Sigmoid colon (tissue), 6 donors: ENCODE measurements at regions not wholly inside any gene's neighbourhood (a gene's known extent, or its start where the extent isn't known, plus 50 kb on each side); places are given as distances from the start of the nearest gene placed in this dataset.

ENCODE experiments used
- DNase-seq: peaks from one replicate; pipeline ENCODE4 v3.0.0-alpha.2; 2019
- H3K27ac ChIP-seq, 4 donors: fragments of 200-600 bp; sonication (generic); one replicate each; pipeline ENCODE4 v1.5.1; 2016 to 2019; ENCODE audit warnings: mild to moderate bottlenecking in 1 of 4
- H3K27me3 ChIP-seq, 3 donors: fragments of 200-600 bp; sonication (generic); one replicate each; pipeline ENCODE4 v1.5.1; 2019; ENCODE audit warnings: mild to moderate bottlenecking in 1 of 3
- H3K36me3 ChIP-seq, 4 donors: fragments of 200-600 bp; sonication (generic); one replicate each; pipeline ENCODE4 v1.5.1; 2016 to 2019
- H3K4me1 ChIP-seq, 4 donors: fragments of 200-600 bp; sonication (generic); one replicate each; pipeline ENCODE4 v1.5.1; 2017 to 2019
- H3K4me3 ChIP-seq, 4 donors: fragments of 200-600 bp; sonication (generic); one replicate each; pipeline ENCODE4 v1.5.1; 2017 to 2019; ENCODE audit warnings: mild to moderate bottlenecking in 2 of 4, moderate library complexity in 1 of 4
- H3K9me3 ChIP-seq, 4 donors: fragments of 200-600 bp in 3 of 4; sonication (generic) in 3 of 4; one replicate each; pipeline versions ENCODE4 v1.5.1 to v1.6.1; 2013 to 2019
- EP300 ChIP-seq, 4 donors: sonication (generic); formaldehyde crosslinking; IDR thresholded peaks; one replicate each; pipeline ENCODE4 v1.6.1; 2017; ENCODE audit warnings: antibody characterized with exemption in 4 of 4
- POLR2A ChIP-seq, 2 donors: fragments of 450-650 bp; IDR thresholded peaks; one replicate each; pipeline ENCODE4 v1.6.1; 2016; ENCODE audit warnings: antibody characterized with exemption in 2 of 2, mild to moderate bottlenecking in 2 of 2, moderate library complexity in 2 of 2
- POLR2AphosphoS5 ChIP-seq, 4 donors: sonication (generic); formaldehyde crosslinking; IDR thresholded peaks; one replicate each; pipeline ENCODE4 v1.6.1; 2017; ENCODE audit warnings: antibody characterized with exemption in 4 of 4
- WGBS, 2 donors: extraction: QIAGEN DNeasy Blood & Tissue Kit; methylation state at CpG; one replicate each; pipeline ENCODE4 v1.1.7; 2013; 5-methylcytosine and 5-hydroxymethylcytosine counted together
- intact Hi-C: fragments of 100-400 bp; cut with DNase I; formaldehyde crosslinking; loops from one replicate; pipeline ENCODE4 v1.15.1; 2023
- TF ChIP-seq, protein P1 (sequence below), 4 experiments: fragments of 450-650 bp in 3 of 4; fragments of 200-600 bp in 1 of 4; IDR thresholded peaks; one replicate each; pipeline ENCODE4 v1.5.1; 2016 to 2019; ENCODE audit warnings: antibody characterized with exemption in 4 of 4, mild to moderate bottlenecking in 3 of 4, moderate library complexity in 2 of 4
- donor health status: healthy with polysubstance abuse.
- donor health status: healthy.

DNA sequence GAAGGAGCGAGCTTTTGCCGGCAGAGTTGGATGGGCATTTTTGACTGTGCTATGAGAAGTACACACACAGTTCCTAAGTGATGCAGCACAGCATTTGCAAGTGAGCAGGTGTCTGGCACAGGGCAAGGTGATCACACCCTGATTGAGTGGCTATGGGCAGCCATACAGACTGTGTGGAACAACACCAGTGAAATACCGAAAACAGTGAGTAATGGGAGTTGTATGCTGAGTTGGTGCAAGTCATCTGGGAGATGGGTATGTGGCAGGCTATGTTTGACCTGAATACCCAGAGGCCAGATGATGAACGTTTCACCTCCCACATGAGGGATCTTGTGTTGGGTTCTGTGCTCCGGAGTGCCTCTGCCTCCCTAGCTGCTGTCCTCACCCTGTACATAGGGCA, 53.5 kb upstream of the TIPARP start:
- no peak for DNase-seq
- Histone ChIP-seq H3K9me3 (no peaks in the 10 kb centered on the region), H3K27ac (no peak overlapping the region), H3K4me3 (no peak overlapping the region), H3K27me3 (no peaks in the 10 kb centered on the region), H3K4me1 (no peaks in the 10 kb centered on the region), H3K36me3 (no peaks in the 10 kb centered on the region)
- TF ChIP-seq, protein P1, sequence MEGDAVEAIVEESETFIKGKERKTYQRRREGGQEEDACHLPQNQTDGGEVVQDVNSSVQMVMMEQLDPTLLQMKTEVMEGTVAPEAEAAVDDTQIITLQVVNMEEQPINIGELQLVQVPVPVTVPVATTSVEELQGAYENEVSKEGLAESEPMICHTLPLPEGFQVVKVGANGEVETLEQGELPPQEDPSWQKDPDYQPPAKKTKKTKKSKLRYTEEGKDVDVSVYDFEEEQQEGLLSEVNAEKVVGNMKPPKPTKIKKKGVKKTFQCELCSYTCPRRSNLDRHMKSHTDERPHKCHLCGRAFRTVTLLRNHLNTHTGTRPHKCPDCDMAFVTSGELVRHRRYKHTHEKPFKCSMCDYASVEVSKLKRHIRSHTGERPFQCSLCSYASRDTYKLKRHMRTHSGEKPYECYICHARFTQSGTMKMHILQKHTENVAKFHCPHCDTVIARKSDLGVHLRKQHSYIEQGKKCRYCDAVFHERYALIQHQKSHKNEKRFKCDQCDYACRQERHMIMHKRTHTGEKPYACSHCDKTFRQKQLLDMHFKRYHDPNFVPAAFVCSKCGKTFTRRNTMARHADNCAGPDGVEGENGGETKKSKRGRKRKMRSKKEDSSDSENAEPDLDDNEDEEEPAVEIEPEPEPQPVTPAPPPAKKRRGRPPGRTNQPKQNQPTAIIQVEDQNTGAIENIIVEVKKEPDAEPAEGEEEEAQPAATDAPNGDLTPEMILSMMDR (IDR thresholded peaks at IDR 0.05) = no peak
- TF ChIP-seq POLR2A (IDR thresholded peaks at IDR 0.05) (no peak), POLR2AphosphoS5 (IDR thresholded peaks at IDR 0.05) (no peak)
- intact Hi-C loops = no loop called here
- WGBS, 2 donors = 92 to 93% methylated on average over 5 of the region's 5 CpGs

DNA sequence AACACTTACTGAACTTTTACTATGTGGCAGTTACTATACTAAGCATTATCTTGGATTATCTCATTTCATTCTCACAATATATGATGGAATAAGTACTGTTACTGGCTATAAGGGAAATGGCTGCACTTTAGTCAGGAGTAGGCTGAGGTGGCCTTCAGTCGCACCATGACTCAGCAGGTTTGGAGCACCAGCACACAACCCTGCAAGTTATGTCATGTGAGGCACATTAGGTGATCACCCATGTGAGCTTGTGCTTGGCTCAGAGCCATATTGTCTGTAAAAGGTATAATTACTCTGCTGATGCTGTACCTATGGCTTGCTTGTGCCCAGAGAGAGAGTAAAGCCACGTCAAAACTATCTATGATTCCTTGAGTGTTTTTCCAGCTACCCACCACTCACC, 54.1 kb upstream of the TIPARP start:
- intact Hi-C loops = no loop called here
- 46 to 88% methylated on average over 2 of the region's 2 CpGs for WGBS, 2 donors
- Histone ChIP-seq H3K27me3 (no peaks in the 10 kb centered on the region), H3K27ac (no peak overlapping the region), H3K4me3 (no peak overlapping the region), H3K9me3 (no peaks in the 10 kb centered on the region), H3K36me3 (no peaks in the 10 kb centered on the region), H3K4me1 (no peaks in the 10 kb centered on the region)
- DNase-seq = no peak
- TF ChIP-seq POLR2AphosphoS5 (IDR thresholded peaks at IDR 0.05) = no peak
- TF ChIP-seq POLR2A (IDR thresholded peaks at IDR 0.05) = no peak

DNA sequence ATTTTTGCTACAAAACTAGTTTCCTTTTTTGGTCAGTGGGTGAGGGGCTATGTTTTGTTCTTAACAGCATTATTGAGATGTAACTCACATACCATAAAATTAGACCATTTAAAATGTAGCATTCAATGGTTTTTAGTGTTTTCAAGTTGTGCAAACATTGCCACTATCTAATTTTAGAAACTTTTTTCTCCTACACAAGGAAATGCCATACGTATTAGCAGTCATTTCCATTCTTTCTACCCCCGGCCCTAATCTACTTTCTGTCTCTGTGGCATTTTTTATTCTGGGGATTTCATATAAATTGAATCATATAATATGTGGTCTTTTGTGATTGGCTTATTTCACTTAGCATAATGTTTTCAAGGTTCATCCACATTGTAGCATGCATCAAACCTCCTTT, 55.0 kb upstream of the TIPARP start:
- DNase-seq = no peak
- no peaks in the 10 kb centered on the region for H3K27me3 ChIP-seq
- H3K4me3 ChIP-seq = no peak overlapping the region
- no peaks in the 10 kb centered on the region for H3K9me3 ChIP-seq
- H3K36me3 ChIP-seq = no peaks in the 10 kb centered on the region
- intact Hi-C loops = no loop called here
- WGBS, 2 donors = 81 to 84% methylated on average over 2 of the region's 2 CpGs
- TF ChIP-seq POLR2AphosphoS5 (IDR thresholded peaks at IDR 0.05) (no peak), EP300 (IDR thresholded peaks at IDR 0.05) (no peak), POLR2A (IDR thresholded peaks at IDR 0.05) (no peak)
- TF ChIP-seq, protein P1 (IDR thresholded peaks at IDR 0.05) = no peak
- H3K4me1 ChIP-seq = no peaks in the 10 kb centered on the region
- H3K27ac ChIP-seq = no peak overlapping the region

DNA sequence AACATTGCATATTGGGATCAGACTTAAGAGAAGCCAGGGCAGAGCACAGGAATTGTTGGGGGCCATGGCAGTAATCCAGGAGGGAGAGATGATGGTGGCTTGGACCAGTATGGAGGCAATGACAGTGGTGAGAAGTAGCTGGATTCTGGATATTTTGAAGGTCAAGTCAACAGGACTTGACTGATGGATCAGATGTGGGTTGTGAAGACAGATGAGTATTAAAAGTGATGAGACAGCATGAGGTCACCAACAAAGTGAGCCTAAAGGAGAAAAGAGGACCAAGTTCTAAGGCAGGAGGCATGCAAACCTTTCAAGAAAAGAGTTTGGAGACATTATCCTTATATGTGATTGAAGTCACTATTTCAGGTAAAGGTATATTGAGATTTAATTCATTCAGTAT, 56.6 kb upstream of the TIPARP start:
- TF ChIP-seq POLR2AphosphoS5 (IDR thresholded peaks at IDR 0.05) (no peak), EP300 (IDR thresholded peaks at IDR 0.05) (no peak), POLR2A (IDR thresholded peaks at IDR 0.05) (no peak)
- TF ChIP-seq, protein P1 (IDR thresholded peaks at IDR 0.05) = no peak
- no peak for DNase-seq
- H3K9me3 ChIP-seq = no peaks in the 10 kb centered on the region
- no peak overlapping the region for H3K27ac ChIP-seq
- no peaks in the 10 kb centered on the region for H3K36me3 ChIP-seq
- no peak overlapping the region for H3K4me3 ChIP-seq
- H3K4me1 ChIP-seq = no peaks in the 10 kb centered on the region
- no peaks in the 10 kb centered on the region for H3K27me3 ChIP-seq
- intact Hi-C loops = no loop called here

DNA sequence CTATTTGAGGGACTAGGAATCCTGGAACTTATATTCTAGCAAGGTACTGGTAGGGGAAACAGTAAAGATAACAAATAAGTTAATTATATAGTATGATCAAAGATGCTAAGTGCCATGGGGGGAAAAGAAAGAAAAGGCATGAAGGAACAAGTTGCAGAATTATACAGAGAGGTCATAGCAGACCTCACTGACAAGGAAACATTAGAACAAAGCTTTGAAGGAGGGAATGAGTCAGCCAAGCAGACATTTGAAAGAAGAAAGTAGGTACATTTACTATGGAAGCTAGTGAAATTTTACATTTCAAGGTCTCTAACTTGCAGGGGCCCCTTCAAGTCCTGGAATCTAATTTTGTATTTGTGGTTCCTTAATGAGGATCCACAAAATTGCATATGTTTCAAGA, 57.2 kb upstream of the TIPARP start:
- no peak for TF ChIP-seq EP300 (IDR thresholded peaks at IDR 0.05)
- TF ChIP-seq POLR2A (IDR thresholded peaks at IDR 0.05) = no peak
- TF ChIP-seq POLR2AphosphoS5 (IDR thresholded peaks at IDR 0.05) = no peak
- TF ChIP-seq, protein P1 (IDR thresholded peaks at IDR 0.05) = no peak

More for the DNA sequence above, 57.2 kb upstream of the TIPARP start:
- Histone ChIP-seq H3K4me1 (no peaks in the 10 kb centered on the region), H3K27ac (no peak overlapping the region), H3K27me3 (no peaks in the 10 kb centered on the region), H3K4me3 (no peak overlapping the region), H3K36me3 (no peaks in the 10 kb centered on the region), H3K9me3 (no peaks in the 10 kb centered on the region)
- DNase-seq = no peak
- intact Hi-C loops = no loop called here
